WTC11 (cell line): ENCODE measurements at regions not wholly inside any gene's neighbourhood (a gene's known extent, or its start where the extent isn't known, plus 50 kb on each side); places are given as distances from the start of the nearest gene placed in this dataset.

Source experiments
- ATAC-seq: fragments of 200-7000 bp; cut with Tn5 transposase; 2 replicates; pipeline ENCODE4 v1.10.0; 2021; ENCODE audit warnings: mild to moderate bottlenecking, moderate library complexity
- CTCF ChIA-PET: fragments of 300-600 bp; sonication (Branson Sonifier 250); formaldehyde crosslinking; loops from one replicate; lab custom pipeline; 2021; ENCODE audit warnings: antibody characterized with exemption; lab: Charles Lee
- POLR2A ChIA-PET: fragments of 350-600 bp; sonication (Branson Sonifier 250); formaldehyde crosslinking; loops from one replicate; lab custom pipeline; 2021; ENCODE audit warnings: antibody characterized with exemption; lab: Charles Lee
- DNase-seq: peaks from one replicate; pipeline ENCODE4 v3.0.0; 2021; ENCODE audit warnings: low spot score
- H3K27ac Mint-ChIP-seq: 2 replicates; pipeline ENCODE4 v1.8.0; 2021; ENCODE audit warnings: mixed read lengths
- H3K27me3 Mint-ChIP-seq: 2 replicates; pipeline ENCODE4 v1.8.0; 2021; ENCODE audit warnings: low read depth, mild to moderate bottlenecking, moderate library complexity, mixed read lengths
- H3K36me3 Mint-ChIP-seq: 2 replicates; pipeline ENCODE4 v1.8.0; 2021; ENCODE audit warnings: mixed read lengths
- H3K4me1 Mint-ChIP-seq: 2 replicates; pipeline ENCODE4 v1.8.0; 2022; ENCODE audit warnings: mixed read lengths
- H3K4me3 Mint-ChIP-seq: 2 replicates; pipeline ENCODE4 v1.8.0; 2021; ENCODE audit warnings: mild to moderate bottlenecking, moderate library complexity, mixed read lengths
- H3K9me3 Mint-ChIP-seq: 2 replicates; pipeline ENCODE4 v1.8.0; 2021; ENCODE audit warnings: mixed read lengths
- CREM ChIP-seq: sonication (generic); formaldehyde crosslinking; IDR thresholded peaks from 2 replicates; pipeline ENCODE4 v1.8.1; 2022; ENCODE audit warnings: mild to moderate bottlenecking, missing genetic modification reagents, moderate library complexity
- EMX1 ChIP-seq: fragments of 250-450 bp; sonication (Bioruptor Pico); IDR thresholded peaks from 2 replicates; pipeline ENCODE4 v1.8.0; 2021; ENCODE audit warnings: mild to moderate bottlenecking
- ESRRA ChIP-seq: sonication (generic); formaldehyde crosslinking; IDR thresholded peaks from 2 replicates; pipeline ENCODE4 v1.8.1; 2022; ENCODE audit warnings: mild to moderate bottlenecking, missing genetic modification reagents, borderline replicate concordance
- FOXK1 ChIP-seq: sonication (generic); formaldehyde crosslinking; IDR thresholded peaks from 2 replicates; pipeline ENCODE4 v1.8.0; 2022; ENCODE audit warnings: mild to moderate bottlenecking, moderate library complexity, missing genetic modification reagents
- FOXP1 ChIP-seq: sonication (generic); formaldehyde crosslinking; IDR thresholded peaks from 2 replicates; pipeline ENCODE4 v1.8.0; 2022; ENCODE audit warnings: missing genetic modification reagents, mild to moderate bottlenecking, moderate library complexity, borderline replicate concordance
- HMGA2 ChIP-seq: fragments of 250-450 bp; sonication (Bioruptor Pico); IDR thresholded peaks from 2 replicates; pipeline ENCODE4 v1.4.0; 2021; ENCODE audit warnings: mild to moderate bottlenecking, moderate library complexity
- JAZF1 ChIP-seq: fragments of 250-450 bp; sonication (Bioruptor Pico); IDR thresholded peaks from 2 replicates; pipeline ENCODE4 v1.9.0; 2021; ENCODE audit warnings: moderate library complexity, mild to moderate bottlenecking, inconsistent platforms
- JUN ChIP-seq: sonication (generic); formaldehyde crosslinking; IDR thresholded peaks from 2 replicates; pipeline ENCODE4 v1.8.0; 2023; ENCODE audit warnings: mild to moderate bottlenecking, missing genetic modification reagents
- NFE2L1 ChIP-seq: sonication (generic); formaldehyde crosslinking; IDR thresholded peaks from 2 replicates; pipeline ENCODE4 v1.8.1; 2023; ENCODE audit warnings: missing genetic modification reagents
- SMAD4 ChIP-seq: sonication (generic); formaldehyde crosslinking; IDR thresholded peaks from 2 replicates; pipeline ENCODE4 v1.8.0; 2022; ENCODE audit warnings: mild to moderate bottlenecking, missing genetic modification reagents
- TF ChIP-seq, protein P1 (sequence below): sonication (generic); formaldehyde crosslinking; IDR thresholded peaks from 2 replicates; pipeline ENCODE4 v1.8.1; 2023; ENCODE audit warnings: mild to moderate bottlenecking, missing genetic modification reagents, borderline replicate concordance
- TF ChIP-seq, protein P2 (sequence below): fragments of 250-450 bp; sonication (Bioruptor Pico); IDR thresholded peaks from 2 replicates; pipeline ENCODE4 v1.9.0; 2021; ENCODE audit warnings: mild to moderate bottlenecking, borderline replicate concordance
- TF ChIP-seq, protein P3 (sequence below): sonication (generic); formaldehyde crosslinking; conservative IDR thresholded peaks from 2 replicates; pipeline ENCODE4 v1.8.1; 2023; ENCODE audit warnings: mild to moderate bottlenecking, low read depth, missing genetic modification reagents, moderate library complexity
- TF ChIP-seq, protein P4 (sequence below): sonication (generic); formaldehyde crosslinking; IDR thresholded peaks from 2 replicates; pipeline ENCODE4 v1.8.1; 2022; ENCODE audit warnings: low read depth, mild to moderate bottlenecking, moderate library complexity, missing genetic modification reagents, borderline replicate concordance
- TF ChIP-seq, protein P5 (sequence below): fragments of 250-450 bp; sonication (Bioruptor Pico); IDR thresholded peaks from 2 replicates; pipeline ENCODE4 v1.8.0; 2021; ENCODE audit warnings: mild to moderate bottlenecking

DNA sequence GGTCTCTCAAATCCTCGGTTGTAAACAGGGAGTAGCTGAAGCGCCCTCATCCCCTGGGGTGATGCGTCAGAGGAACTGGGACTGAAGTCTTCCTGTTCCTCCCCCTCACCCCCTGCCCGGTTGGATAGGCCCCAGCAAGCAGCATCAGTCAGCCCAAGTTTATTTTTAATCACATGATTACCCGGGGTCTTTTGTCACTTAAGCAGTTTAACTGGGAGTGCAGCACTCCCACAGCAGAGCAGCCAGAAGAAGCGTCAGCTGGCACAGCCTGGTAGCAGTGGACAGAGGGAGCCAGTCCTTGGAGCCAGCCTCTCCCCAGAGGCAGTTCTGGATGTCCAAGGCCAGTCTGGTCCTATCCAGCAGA, 342.1 kb downstream of the CTTN start (continued):
- TF ChIP-seq, protein P1, sequence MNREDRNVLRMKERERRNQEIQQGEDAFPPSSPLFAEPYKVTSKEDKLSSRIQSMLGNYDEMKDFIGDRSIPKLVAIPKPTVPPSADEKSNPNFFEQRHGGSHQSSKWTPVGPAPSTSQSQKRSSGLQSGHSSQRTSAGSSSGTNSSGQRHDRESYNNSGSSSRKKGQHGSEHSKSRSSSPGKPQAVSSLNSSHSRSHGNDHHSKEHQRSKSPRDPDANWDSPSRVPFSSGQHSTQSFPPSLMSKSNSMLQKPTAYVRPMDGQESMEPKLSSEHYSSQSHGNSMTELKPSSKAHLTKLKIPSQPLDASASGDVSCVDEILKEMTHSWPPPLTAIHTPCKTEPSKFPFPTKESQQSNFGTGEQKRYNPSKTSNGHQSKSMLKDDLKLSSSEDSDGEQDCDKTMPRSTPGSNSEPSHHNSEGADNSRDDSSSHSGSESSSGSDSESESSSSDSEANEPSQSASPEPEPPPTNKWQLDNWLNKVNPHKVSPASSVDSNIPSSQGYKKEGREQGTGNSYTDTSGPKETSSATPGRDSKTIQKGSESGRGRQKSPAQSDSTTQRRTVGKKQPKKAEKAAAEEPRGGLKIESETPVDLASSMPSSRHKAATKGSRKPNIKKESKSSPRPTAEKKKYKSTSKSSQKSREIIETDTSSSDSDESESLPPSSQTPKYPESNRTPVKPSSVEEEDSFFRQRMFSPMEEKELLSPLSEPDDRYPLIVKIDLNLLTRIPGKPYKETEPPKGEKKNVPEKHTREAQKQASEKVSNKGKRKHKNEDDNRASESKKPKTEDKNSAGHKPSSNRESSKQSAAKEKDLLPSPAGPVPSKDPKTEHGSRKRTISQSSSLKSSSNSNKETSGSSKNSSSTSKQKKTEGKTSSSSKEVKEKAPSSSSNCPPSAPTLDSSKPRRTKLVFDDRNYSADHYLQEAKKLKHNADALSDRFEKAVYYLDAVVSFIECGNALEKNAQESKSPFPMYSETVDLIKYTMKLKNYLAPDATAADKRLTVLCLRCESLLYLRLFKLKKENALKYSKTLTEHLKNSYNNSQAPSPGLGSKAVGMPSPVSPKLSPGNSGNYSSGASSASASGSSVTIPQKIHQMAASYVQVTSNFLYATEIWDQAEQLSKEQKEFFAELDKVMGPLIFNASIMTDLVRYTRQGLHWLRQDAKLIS (CRISPR knock-in tag) = no peak
- TF ChIP-seq, protein P2, sequence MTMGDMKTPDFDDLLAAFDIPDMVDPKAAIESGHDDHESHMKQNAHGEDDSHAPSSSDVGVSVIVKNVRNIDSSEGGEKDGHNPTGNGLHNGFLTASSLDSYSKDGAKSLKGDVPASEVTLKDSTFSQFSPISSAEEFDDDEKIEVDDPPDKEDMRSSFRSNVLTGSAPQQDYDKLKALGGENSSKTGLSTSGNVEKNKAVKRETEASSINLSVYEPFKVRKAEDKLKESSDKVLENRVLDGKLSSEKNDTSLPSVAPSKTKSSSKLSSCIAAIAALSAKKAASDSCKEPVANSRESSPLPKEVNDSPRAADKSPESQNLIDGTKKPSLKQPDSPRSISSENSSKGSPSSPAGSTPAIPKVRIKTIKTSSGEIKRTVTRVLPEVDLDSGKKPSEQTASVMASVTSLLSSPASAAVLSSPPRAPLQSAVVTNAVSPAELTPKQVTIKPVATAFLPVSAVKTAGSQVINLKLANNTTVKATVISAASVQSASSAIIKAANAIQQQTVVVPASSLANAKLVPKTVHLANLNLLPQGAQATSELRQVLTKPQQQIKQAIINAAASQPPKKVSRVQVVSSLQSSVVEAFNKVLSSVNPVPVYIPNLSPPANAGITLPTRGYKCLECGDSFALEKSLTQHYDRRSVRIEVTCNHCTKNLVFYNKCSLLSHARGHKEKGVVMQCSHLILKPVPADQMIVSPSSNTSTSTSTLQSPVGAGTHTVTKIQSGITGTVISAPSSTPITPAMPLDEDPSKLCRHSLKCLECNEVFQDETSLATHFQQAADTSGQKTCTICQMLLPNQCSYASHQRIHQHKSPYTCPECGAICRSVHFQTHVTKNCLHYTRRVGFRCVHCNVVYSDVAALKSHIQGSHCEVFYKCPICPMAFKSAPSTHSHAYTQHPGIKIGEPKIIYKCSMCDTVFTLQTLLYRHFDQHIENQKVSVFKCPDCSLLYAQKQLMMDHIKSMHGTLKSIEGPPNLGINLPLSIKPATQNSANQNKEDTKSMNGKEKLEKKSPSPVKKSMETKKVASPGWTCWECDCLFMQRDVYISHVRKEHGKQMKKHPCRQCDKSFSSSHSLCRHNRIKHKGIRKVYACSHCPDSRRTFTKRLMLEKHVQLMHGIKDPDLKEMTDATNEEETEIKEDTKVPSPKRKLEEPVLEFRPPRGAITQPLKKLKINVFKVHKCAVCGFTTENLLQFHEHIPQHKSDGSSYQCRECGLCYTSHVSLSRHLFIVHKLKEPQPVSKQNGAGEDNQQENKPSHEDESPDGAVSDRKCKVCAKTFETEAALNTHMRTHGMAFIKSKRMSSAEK = no peak

DNA sequence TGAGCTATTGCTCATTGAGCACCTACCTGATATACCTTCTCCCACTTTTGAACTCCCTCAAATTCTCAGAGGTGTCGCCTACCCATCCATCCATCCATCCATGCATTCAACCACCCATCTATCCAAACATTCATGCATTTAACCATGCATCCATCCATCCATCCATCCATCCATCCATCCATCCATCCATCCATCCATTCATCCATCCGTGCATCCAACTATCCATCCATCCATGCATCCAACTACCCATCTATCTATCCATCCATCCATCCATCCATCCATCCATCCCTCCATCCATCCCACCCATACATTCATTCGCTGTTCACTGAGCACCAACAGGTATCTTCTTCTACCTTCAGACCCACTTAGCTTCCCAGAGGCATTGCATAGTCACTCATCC, 342.8 kb downstream of the CTTN start:
- ChIA-PET CTCF (interaction anchor here (0.9 kb wide), 1 partner anchor 173 kb away, joined by 3 read pairs; no protein-coding TSS in a partner anchor), POLR2A (no interaction called here)
- Mint-ChIP-seq H3K27ac (no peak overlapping the region), H3K36me3 (no peaks in the 10 kb centered on the region), H3K4me1 (peaks cover 51% of the 10 kb centered on the region), H3K9me3 (no peaks in the 10 kb centered on the region), H3K27me3 (no peaks in the 10 kb centered on the region), H3K4me3 (no peak overlapping the region)
- TF ChIP-seq FOXP1 (CRISPR knock-in tag) = no peak
- TF ChIP-seq FOXK1 = no peak
- TF ChIP-seq, protein P3, sequence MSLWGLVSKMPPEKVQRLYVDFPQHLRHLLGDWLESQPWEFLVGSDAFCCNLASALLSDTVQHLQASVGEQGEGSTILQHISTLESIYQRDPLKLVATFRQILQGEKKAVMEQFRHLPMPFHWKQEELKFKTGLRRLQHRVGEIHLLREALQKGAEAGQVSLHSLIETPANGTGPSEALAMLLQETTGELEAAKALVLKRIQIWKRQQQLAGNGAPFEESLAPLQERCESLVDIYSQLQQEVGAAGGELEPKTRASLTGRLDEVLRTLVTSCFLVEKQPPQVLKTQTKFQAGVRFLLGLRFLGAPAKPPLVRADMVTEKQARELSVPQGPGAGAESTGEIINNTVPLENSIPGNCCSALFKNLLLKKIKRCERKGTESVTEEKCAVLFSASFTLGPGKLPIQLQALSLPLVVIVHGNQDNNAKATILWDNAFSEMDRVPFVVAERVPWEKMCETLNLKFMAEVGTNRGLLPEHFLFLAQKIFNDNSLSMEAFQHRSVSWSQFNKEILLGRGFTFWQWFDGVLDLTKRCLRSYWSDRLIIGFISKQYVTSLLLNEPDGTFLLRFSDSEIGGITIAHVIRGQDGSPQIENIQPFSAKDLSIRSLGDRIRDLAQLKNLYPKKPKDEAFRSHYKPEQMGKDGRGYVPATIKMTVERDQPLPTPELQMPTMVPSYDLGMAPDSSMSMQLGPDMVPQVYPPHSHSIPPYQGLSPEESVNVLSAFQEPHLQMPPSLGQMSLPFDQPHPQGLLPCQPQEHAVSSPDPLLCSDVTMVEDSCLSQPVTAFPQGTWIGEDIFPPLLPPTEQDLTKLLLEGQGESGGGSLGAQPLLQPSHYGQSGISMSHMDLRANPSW = no peak
- TF ChIP-seq EMX1 (CRISPR knock-in tag) = no peak
- no peak for TF ChIP-seq SMAD4
- no peak for TF ChIP-seq HMGA2 (CRISPR knock-in tag)
- no peak for TF ChIP-seq JUN (CRISPR knock-in tag)
- TF ChIP-seq ESRRA = no peak
- TF ChIP-seq CREM (CRISPR knock-in tag) = no peak
- TF ChIP-seq NFE2L1 (CRISPR knock-in tag) = no peak
- TF ChIP-seq, protein P4, sequence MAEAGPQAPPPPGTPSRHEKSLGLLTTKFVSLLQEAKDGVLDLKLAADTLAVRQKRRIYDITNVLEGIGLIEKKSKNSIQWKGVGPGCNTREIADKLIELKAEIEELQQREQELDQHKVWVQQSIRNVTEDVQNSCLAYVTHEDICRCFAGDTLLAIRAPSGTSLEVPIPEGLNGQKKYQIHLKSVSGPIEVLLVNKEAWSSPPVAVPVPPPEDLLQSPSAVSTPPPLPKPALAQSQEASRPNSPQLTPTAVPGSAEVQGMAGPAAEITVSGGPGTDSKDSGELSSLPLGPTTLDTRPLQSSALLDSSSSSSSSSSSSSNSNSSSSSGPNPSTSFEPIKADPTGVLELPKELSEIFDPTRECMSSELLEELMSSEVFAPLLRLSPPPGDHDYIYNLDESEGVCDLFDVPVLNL (CRISPR knock-in tag) = no peak
- TF ChIP-seq, protein P5, sequence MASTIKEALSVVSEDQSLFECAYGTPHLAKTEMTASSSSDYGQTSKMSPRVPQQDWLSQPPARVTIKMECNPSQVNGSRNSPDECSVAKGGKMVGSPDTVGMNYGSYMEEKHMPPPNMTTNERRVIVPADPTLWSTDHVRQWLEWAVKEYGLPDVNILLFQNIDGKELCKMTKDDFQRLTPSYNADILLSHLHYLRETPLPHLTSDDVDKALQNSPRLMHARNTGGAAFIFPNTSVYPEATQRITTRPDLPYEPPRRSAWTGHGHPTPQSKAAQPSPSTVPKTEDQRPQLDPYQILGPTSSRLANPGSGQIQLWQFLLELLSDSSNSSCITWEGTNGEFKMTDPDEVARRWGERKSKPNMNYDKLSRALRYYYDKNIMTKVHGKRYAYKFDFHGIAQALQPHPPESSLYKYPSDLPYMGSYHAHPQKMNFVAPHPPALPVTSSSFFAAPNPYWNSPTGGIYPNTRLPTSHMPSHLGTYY = no peak
- no peak for TF ChIP-seq JAZF1 (CRISPR knock-in tag)
- no peak for DNase-seq
- no peak for ATAC-seq
